HEK293T (cell line): ENCODE measurements at regions not wholly inside any gene's neighbourhood (a gene's known extent, or its start where the extent isn't known, plus 50 kb on each side); places are given as distances from the start of the nearest gene placed in this dataset.

ENCODE experiments used
- CTCF ChIA-PET: fragments of 350-600 bp; formaldehyde crosslinking; extraction: SDS; loops from one replicate; lab custom pipeline; 2021; ENCODE audit warnings: antibody characterized with exemption, inconsistent platforms; lab: Yijun Ruan, JAX
- POLR2A ChIA-PET: fragments of 350-600 bp; formaldehyde crosslinking; extraction: SDS; loops from one replicate; lab custom pipeline; 2020; ENCODE audit warnings: antibody characterized with exemption, inconsistent platforms; lab: Yijun Ruan, JAX
- DNase-seq: peaks from one replicate; pipeline ENCODE4 v3.0.0; 2012; ENCODE audit warnings: mixed read lengths; ENCODE audit errors: extremely low spot score
- ARNT ChIP-seq: fragments of 450-650 bp; IDR thresholded peaks from 2 replicates; pipeline ENCODE4 v1.6.1; 2017; ENCODE audit warnings: mild to moderate bottlenecking
- BHLHE40 ChIP-seq: fragments of 450-650 bp; IDR thresholded peaks from 2 replicates; pipeline ENCODE4 v1.6.1; 2016; ENCODE audit warnings: mild to moderate bottlenecking, moderate library complexity, borderline replicate concordance
- CTBP1 ChIP-seq: fragments of 450-650 bp; IDR thresholded peaks from 2 replicates; pipeline ENCODE4 v1.6.1; 2016; ENCODE audit warnings: borderline replicate concordance
- ELF4 ChIP-seq: fragments of 450-650 bp; IDR thresholded peaks from 2 replicates; pipeline ENCODE4 v1.6.1; 2017; ENCODE audit warnings: antibody characterized with exemption
- FOXA1 ChIP-seq: fragments of 450-650 bp; IDR thresholded peaks from 2 replicates; pipeline ENCODE4 v1.6.1; 2016; ENCODE audit warnings: mild to moderate bottlenecking
- FOXK2 ChIP-seq: fragments of 450-650 bp; IDR thresholded peaks from 2 replicates; pipeline ENCODE4 v1.6.1; 2016; ENCODE audit warnings: mild to moderate bottlenecking
- FOXM1 ChIP-seq: fragments of 450-650 bp; IDR thresholded peaks from 2 replicates; pipeline ENCODE4 v1.6.1; 2017; ENCODE audit warnings: mild to moderate bottlenecking, borderline replicate concordance
- HDGF ChIP-seq: fragments of 450-650 bp; IDR thresholded peaks from 2 replicates; pipeline ENCODE4 v1.6.1; 2017; ENCODE audit warnings: antibody characterized with exemption, borderline replicate concordance
- L3MBTL2 ChIP-seq: fragments of 450-650 bp; conservative IDR thresholded peaks from 2 replicates; pipeline ENCODE4 v1.6.1; 2016; ENCODE audit warnings: mild to moderate bottlenecking
- LEF1 ChIP-seq: fragments of 450-650 bp; IDR thresholded peaks from 2 replicates; pipeline ENCODE4 v1.6.1; 2017; ENCODE audit warnings: mild to moderate bottlenecking, borderline replicate concordance
- NFRKB ChIP-seq: fragments of 450-650 bp; IDR thresholded peaks from 2 replicates; pipeline ENCODE4 v1.6.1; 2016; ENCODE audit warnings: mild to moderate bottlenecking, moderate library complexity
- SP1 ChIP-seq: fragments of 450-650 bp; IDR thresholded peaks from 2 replicates; pipeline ENCODE4 v1.6.1; 2017
- SUZ12 ChIP-seq: fragments of 450-650 bp; IDR thresholded peaks from 2 replicates; pipeline ENCODE4 v1.6.1; 2016; ENCODE audit warnings: mild to moderate bottlenecking
- TARDBP ChIP-seq: fragments of 450-650 bp; IDR thresholded peaks from 2 replicates; pipeline ENCODE4 v1.6.1; 2016
- ZNF384 ChIP-seq: fragments of 450-650 bp; IDR thresholded peaks from 2 replicates; pipeline ENCODE4 v1.6.1; 2016
- TF ChIP-seq, protein P1 (sequence below): fragments of 450-650 bp; IDR thresholded peaks from 2 replicates; pipeline ENCODE4 v1.6.1; 2016

DNA sequence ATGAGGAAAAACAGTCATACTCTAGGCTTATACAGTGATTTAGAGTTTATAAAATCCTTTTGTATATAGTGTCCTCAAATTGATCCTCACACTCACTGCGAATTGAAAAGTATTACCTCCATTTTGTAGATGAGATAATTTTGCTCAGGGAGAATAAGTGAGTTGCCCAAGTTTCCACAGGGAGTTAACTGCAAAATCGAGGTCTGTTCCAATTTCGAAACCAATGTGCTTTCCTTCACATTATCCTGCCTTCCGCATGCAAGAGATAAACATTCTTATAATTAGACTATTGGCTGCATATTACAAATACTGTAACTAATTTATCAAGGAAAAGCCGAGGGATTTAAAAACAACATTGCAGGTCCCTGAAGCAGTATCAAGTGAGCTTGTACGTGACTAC lies 667.0 kb downstream of the SQOR start:
- no peak for DNase-seq
- CTCF ChIA-PET = interaction anchor here (0.5 kb wide), 1 partner anchor 29 kb away, joined by 3 read pairs; no protein-coding TSS in a partner anchor
- TF ChIP-seq FOXA1 (no peak), ARNT (no peak), ZNF384 (no peak), LEF1 (no peak), TARDBP (no peak), ELF4 (no peak), NFRKB (no peak), L3MBTL2 (no peak), BHLHE40 (no peak), CTBP1 (no peak), FOXM1 (no peak), SP1 (no peak), FOXK2 (no peak), SUZ12 (no peak), HDGF (no peak)
- TF ChIP-seq, protein P1, sequence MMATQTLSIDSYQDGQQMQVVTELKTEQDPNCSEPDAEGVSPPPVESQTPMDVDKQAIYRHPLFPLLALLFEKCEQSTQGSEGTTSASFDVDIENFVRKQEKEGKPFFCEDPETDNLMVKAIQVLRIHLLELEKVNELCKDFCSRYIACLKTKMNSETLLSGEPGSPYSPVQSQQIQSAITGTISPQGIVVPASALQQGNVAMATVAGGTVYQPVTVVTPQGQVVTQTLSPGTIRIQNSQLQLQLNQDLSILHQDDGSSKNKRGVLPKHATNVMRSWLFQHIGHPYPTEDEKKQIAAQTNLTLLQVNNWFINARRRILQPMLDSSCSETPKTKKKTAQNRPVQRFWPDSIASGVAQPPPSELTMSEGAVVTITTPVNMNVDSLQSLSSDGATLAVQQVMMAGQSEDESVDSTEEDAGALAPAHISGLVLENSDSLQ = no peak
- POLR2A ChIA-PET = no interaction called here

DNA sequence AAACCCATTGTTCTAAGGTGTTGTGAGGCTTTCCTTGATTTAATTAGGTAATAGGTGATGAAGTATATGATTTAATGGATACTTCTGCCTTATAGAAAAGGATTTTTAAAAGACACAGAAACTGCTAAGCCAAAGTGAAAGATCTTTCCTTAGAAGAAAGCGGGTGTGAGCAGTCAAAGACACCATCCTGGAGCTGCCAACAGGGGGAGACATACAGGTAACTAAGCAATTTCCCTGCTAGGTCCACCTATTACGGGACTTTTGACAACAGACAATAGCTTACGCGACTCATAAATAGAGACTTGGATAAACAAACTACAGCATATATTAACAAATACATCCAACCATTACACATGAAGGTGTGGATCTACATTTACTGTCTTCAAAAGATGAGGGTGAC lies 669.5 kb downstream of the SQOR start:
- TF ChIP-seq L3MBTL2 (no peak), FOXK2 (no peak), BHLHE40 (no peak), ELF4 (no peak), FOXM1 (no peak), FOXA1 (no peak), ARNT (no peak), SUZ12 (no peak), CTBP1 (no peak)
- TF ChIP-seq, protein P1 = no peak
- ChIA-PET CTCF (no interaction called here), POLR2A (no interaction called here)
- peak; percentile 6 for DNase-seq

DNA sequence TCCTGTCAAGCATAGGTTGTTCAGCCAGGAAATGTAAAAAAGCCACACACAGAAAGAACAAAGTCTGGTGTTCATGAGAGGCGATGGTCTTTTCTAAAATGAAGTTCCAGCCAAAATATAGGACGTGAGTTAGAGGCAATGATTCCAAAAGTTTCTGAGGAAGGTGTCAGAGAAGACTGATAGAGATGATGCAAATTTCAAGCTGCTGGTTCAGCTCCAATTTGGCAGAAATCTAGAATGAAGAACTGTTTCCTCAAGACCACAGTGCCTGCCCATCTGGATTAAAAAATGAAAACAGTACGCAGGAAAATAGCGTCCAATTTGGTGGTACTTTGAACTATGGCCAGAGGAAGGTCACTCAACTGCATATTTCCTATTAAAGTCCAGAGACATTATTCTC lies 672.9 kb downstream of the SQOR start:
- DNase-seq = no peak
- ChIA-PET POLR2A (no interaction called here), CTCF (interaction anchor here (0.6 kb wide), 1 partner anchor 1384 kb away, joined by 7 read pairs; no protein-coding TSS in a partner anchor)
- TF ChIP-seq ELF4 (no peak), TARDBP (no peak), ARNT (no peak), SUZ12 (no peak), L3MBTL2 (no peak), SP1 (no peak), FOXK2 (no peak), FOXM1 (no peak), BHLHE40 (no peak), LEF1 (no peak), HDGF (no peak), ZNF384 (no peak), NFRKB (no peak), FOXA1 (no peak), CTBP1 (no peak)
- TF ChIP-seq, protein P1 = no peak

DNA sequence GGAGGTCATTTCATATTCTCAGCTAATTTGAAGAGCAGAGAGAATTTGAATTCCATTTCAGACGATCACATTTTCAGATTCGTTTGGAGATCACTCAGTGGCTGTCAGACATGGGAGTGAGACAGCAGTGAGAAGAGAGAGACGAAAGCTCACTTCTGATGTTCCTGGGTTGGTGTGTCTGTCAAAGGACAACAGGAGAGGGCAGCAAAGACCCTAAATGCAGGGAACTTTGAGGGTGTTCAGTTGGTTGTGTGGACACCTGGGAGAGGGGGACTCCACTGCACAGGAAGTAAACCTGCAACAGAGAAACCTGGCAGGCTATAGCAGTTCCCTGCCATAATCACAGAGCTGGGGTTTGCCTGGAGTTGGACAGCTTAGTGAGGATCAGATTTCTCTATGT lies 675.1 kb downstream of the SQOR start:
- CTCF ChIA-PET = no interaction called here
- POLR2A ChIA-PET = no interaction called here
- no peak for DNase-seq
- TF ChIP-seq L3MBTL2 (no peak), SUZ12 (no peak), FOXM1 (no peak), LEF1 (no peak), FOXK2 (no peak), ZNF384 (no peak), TARDBP (no peak), NFRKB (no peak), CTBP1 (no peak), ELF4 (no peak)

DNA sequence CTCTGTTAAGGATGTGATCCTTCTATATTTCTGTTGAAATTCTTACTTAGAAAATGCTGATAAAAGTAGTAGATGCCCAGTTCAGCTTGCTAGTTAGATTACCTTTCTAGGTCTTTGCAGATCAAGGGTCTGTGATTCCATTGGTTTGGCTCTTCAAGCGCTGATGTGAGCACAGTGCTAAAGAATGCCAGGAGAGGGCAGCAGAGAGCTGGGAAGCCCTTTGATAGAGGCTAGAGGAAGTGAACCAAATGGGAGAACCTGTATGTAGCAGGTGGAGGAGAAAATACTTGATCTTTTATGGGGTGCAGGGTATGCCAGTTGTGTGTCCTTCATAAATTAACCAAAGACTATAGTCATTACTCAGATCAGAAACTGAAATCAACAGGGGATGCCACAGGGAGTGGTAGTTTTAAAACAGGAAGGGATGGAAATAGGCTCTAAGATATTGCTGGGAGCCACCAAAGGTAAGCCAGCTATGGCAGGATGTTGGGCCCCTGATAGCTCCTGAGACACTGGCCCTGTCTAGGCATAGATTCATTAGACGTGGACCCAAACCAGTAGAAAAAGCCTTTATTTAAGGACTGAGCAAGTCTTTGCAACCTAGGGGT lies 677.4 kb downstream of the SQOR start:
- no peak for TF ChIP-seq FOXA1
- ChIA-PET CTCF (interaction anchor here (0.7 to 1.1 kb wide), 4 partner anchors 10 to 191 kb away, joined by 3 to 4 read pairs (median 3); no protein-coding TSS in a partner anchor), POLR2A (no interaction called here)
- DNase-seq = peak; percentile 13

DNA sequence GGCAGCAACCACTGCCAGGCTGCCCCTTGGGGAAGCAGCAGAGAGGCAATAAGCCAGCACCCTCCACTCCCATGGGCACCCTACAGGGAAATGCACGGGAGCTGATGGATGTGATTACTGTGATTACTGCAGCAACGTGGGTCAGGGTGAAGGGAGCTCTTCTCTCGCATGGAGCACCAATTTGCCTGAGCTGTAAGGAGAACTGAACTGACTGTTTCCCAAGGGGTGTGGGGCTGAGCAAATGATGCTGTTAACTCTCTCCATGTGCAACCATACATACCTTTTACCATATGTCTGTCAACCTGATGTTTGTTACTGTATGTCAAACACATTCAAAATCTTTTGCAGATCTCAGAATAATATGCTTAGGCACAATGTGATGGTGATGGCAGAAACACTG lies 680.6 kb downstream of the SQOR start:
- TF ChIP-seq TARDBP (no peak), HDGF (no peak), FOXK2 (no peak), ZNF384 (no peak), FOXM1 (no peak), ELF4 (no peak), CTBP1 (no peak), SUZ12 (no peak), ARNT (no peak), SP1 (no peak), FOXA1 (no peak), BHLHE40 (no peak)
- TF ChIP-seq, protein P1 = no peak
- CTCF ChIA-PET = no interaction called here
- POLR2A ChIA-PET = no interaction called here
- DNase-seq = no peak
